ENCODE measurements at regions not wholly inside any gene's neighbourhood (a gene's known extent, or its start where the extent isn't known, plus 50 kb on each side); places are given as distances from the start of the nearest gene placed in this dataset.

- no peak for FAIRE-seq
- no peak for DNase-seq (ENCODE audit: insufficient read length, low spot score)
These were observed 302.9 kb upstream of the RARB start for GRCh38 chr3:25125201-25125600.

- DNase-seq (ENCODE audit: insufficient read length, low spot score) (no peak), FAIRE-seq (no peak)
These were observed 299.3 kb upstream of the RARB start for GRCh38 chr3:25128735-25129134.

DNA sequence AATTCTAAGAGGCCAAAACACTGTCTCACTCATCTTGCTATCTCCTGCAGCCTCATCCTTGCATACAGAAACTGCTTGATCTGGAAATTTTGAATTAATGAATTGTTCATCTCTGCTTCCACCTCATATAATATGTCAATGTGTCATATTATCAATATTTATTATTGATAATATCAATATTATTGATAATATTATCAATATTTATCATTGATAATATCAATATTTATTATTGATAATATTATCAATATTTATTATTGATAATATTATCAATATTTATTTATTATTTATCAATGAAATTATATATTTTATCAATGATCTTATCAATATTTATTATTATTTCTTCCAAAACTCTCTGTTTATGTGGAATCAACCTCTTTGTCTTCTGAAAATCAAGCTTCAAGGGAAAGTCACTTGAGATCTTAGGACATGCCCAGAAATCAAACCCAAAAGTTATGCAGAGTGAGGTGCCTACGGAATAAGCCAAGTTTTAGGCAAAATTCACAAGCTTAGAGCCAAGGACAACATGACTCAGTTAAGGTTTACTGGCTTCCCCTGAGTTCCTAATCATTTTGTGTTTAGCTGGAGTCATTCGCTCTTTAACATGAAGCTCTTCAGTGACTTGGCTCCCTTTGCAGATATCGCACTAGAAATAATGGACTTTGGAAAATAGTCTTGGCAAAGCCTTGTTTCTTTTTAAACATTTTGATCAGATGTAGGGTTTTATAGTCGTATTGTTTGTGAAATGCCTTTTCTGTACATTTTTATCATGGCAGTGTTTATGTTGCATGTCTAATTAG lies 297.1 kb upstream of the RARB start:
- no peak for DNase-seq (ENCODE audit: insufficient read length, low spot score)
- no peak for FAIRE-seq

- FAIRE-seq = no peak
These were observed 294.5 kb upstream of the RARB start for GRCh38 chr3:25133588-25133987.

GRCh38 chr3:25137606-25138005 lies 290.5 kb upstream of the RARB start:
- DNase-seq (ENCODE audit: insufficient read length, low spot score) (no peak), FAIRE-seq (no peak)

More at GRCh38 chr3:25133588-25133987, 294.5 kb upstream of the RARB start:
- DNase-seq (ENCODE audit: insufficient read length, low spot score) = no peak

DNA sequence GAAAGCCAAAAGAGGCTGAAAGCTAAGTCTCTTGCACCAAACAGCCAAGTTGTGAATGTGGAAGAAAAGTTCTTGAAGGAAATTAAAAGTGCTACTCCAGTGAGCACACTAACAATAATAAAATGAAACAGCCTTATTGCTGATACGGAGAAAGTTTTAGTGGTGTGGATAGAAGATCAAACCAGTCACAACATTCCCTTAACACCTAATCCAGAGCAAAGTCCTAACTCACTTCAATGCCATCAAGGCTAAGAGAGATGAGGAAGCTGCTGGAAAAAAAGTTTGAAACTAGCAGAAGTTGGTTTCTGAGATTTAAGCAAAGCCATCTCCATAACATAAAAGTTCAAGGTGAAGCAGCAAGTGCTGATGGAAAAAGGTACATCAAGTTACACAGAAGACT lies 288.8 kb upstream of the RARB start:
- DNase-seq (ENCODE audit: insufficient read length, low spot score) (no peak), FAIRE-seq (no peak)

DNA sequence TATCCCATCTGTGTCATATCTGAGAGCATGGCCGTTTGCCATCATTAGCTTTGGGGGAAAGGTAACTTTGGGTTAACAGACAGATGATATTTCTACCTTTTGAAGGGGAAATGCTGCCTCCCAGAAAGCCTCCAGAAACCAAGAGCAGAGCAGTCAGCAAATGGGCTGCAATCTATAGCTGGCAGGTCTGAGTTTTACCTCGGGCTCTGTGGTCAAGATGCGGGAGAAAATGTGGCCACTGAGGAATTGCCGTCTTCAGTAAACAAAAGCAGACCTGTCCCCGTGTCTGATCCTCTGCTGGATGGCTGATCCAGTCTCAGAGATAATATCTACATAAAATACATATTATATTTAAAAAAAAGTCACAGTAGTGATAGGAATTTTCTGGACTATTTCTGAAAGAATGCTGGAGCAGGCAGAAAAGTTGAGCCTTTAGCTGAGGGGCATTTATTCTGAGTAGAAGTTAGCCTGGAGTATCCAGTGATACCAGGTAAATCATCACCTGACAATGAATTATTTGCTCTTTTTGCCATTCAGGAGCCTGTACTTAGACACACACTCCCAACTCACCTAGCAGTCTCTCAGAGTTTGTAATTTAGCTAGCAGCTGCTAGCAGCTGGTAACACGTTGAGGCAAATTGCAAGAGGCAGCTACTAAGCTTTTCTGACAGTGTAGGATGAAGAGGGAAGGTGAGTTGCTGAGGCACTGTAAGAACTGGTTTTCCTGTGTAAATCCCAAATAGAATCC lies 285.3 kb upstream of the RARB start:
- FAIRE-seq (no peak), DNase-seq (ENCODE audit: insufficient read length, low spot score) (no peak)

DNA sequence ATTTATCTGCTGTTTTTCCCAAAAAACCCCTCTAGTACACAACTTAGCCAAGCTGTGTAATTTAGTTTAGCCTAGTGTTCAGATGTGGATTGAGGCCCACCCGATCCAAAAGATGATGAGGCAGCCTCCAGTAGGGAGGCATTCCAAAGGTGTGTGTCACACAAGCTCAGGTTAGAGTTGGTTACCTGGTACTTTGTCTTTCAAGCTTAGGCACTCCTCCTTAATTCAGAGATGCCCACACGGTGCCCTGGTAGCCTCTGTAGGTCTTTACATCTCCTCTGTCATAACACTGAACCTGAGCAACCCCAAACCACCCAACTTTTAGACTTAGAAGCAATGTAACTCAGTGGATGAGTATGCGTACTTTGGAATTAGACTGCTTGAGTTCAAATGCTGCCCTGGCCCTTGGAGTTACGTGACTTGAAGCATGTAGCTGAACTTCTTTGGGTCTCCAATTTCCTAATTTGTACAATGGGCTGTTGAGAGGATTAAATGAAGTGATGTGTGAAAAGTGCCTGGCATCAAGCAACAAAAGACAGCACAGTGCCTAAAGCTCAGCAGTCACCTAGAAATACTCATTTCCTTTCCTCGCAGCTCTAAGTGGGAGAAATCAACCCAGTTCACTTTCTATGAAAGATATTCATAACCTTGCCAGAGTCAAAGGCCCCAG lies 284.6 kb upstream of the RARB start:
- DNase-seq (ENCODE audit: insufficient read length, low spot score) (no peak), FAIRE-seq (no peak)

GRCh38 chr3:25144430-25144829 lies 283.6 kb upstream of the RARB start:
- DNase-seq (ENCODE audit: insufficient read length, low spot score) = no peak
- FAIRE-seq = no peak

GRCh38 chr3:25145176-25145575 lies 282.9 kb upstream of the RARB start:
- FAIRE-seq (no peak), DNase-seq (ENCODE audit: insufficient read length, low spot score) (no peak)

DNA sequence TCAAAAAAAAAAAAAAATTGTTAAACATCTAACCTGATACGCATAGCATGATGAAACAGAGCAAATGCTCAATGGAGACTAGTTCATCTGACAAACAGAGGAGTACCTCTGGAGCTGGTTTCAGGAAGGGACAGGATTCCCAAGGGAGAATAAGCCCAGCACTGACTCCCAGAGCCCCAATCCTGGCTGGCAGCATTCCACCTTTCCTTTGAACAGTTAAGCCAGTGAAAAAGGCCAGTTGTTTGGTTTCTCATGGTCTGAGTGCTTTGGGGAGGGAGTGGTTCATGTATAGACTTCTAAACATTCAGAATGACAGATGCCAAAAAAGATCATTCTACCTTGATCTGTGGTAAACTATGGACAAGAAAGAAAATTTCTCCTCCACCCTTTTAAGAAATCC lies 277.9 kb upstream of the RARB start:
- no peak for DNase-seq (ENCODE audit: insufficient read length, low spot score)
- no peak for FAIRE-seq

DNA sequence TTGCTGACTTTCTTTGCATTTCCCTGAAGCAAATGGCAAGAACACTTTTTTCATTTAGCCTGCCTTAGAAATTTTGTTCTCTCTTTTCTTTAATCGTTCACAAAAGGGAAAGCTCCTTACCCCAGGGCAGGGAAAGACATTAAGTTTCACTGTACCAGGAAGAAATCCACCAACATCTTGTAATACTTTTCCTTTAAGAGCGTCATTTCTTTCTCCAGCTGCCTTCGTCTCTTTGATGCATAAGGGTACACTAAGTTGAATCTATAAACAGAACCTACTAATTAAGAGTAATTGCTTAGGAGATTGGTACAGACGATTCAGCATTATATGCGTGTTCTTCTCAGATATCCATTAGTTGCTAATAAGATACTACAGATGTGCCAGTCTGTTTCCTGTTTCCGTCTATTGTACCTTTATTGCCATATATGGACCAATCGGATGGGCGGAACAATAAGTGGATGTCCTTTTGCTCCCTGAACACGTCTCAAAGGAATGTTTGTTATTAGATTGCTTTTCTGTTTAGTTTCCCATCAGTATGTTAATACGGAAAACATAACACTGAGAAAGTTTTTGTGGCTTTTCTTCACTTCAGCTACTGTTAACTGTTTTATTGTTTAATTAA lies 276.7 kb upstream of the RARB start:
- FAIRE-seq = no peak
- DNase-seq (ENCODE audit: insufficient read length, low spot score) = no peak

- no peak for FAIRE-seq
- no peak for DNase-seq (ENCODE audit: insufficient read length, low spot score)
These were observed 276.2 kb upstream of the RARB start for GRCh38 chr3:25151903-25152295.

DNA sequence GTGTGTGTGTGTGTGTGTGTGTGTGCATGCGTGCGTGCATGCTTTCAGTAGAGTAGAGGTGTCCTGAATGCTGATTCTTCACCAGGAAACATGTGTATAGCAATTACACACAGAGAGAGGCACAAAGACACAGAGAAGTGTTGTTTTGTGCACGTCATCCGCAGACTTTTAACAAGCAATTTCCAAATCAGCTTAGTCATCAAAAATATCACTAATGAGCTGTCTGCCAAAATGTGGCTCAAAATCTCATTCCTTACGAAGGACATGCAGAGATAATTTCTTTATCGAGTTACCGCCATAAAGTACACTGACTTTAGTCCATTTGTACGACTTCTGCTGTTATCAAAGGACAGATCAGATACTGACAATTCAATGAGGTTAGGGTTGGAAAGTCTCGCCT lies 274.9 kb upstream of the RARB start:
- no peak for FAIRE-seq
- DNase-seq (ENCODE audit: insufficient read length, low spot score) = no peak

GRCh38 chr3:25153561-25153960 lies 274.5 kb upstream of the RARB start:
- no peak for DNase-seq (ENCODE audit: insufficient read length, low spot score)
- FAIRE-seq = no peak

GRCh38 chr3:25155652-25156471 lies 272.2 kb upstream of the RARB start:
- FAIRE-seq = no peak
- peak; percentile 5 for DNase-seq (ENCODE audit: insufficient read length, low spot score)

DNA sequence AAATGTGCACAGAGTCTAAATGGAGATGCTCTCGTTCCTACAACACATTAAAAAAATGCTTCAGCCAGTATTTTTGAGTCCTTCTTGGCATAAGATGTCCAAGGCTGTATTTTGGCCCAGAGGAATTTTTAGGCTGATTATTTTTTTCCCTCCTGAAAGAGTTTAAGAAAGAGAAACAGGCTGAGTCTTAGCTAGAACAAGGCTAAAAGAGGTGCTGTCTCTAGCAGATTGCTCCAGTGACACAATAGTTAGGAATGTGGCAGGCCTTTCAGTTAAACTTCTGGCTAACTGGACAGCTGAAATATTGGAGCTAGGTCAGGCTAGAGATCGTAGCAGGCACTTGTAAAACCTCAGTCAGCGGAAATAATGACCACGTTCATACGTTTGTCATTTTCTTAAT lies 271.4 kb upstream of the RARB start:
- DNase-seq (ENCODE audit: insufficient read length, low spot score) (peak; percentile 58), FAIRE-seq (no peak)

GRCh38 chr3:25165306-25165705 lies 262.8 kb upstream of the RARB start:
- DNase-seq (ENCODE audit: insufficient read length, low spot score) (no peak), FAIRE-seq (no peak)

DNA sequence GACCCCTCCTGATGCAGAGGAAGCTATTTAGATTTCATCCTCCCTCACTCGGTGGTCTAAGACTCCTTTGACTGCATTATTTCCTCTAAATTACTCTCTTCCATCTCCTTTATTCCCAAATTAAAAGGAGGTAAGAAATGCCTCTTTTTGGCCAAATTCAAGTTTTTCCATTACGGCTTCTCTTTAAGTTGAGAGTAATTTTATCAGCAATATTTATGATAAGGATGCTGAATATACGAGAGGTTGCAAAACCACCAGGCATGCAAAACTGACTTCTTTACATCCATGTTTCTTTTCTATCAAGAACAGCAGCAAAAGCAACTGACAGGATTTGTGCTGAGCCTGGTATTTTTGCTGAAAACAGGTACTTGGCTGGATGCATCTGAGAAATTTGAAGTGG lies 262.0 kb upstream of the RARB start:
- no peak for FAIRE-seq
- DNase-seq (ENCODE audit: insufficient read length, low spot score) = no peak

DNA sequence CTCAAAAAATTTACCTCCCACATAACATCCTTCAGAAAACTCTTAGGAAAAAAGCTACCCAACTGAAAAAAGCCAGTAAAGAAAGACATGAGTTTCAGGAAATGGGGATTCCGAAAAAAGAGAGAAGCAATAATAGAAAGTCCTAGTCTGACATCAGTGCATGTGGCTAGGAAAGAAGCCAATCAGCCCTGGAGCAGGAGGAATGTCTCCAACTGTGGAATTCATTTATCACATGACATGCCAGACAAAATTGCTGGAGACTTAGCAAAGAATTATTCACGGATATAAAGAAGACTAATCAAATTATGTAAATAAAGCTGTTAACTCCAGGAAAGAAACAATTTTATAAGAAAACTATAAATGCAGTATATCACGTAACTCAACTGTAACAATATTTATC lies 258.9 kb upstream of the RARB start:
- FAIRE-seq (no peak), DNase-seq (ENCODE audit: insufficient read length, low spot score) (no peak)
